ENCODE measurements at regions not wholly inside any gene's neighbourhood (a gene's known extent, or its start where the extent isn't known, plus 50 kb on each side); places are given as distances from the start of the nearest gene placed in this dataset.

DNA sequence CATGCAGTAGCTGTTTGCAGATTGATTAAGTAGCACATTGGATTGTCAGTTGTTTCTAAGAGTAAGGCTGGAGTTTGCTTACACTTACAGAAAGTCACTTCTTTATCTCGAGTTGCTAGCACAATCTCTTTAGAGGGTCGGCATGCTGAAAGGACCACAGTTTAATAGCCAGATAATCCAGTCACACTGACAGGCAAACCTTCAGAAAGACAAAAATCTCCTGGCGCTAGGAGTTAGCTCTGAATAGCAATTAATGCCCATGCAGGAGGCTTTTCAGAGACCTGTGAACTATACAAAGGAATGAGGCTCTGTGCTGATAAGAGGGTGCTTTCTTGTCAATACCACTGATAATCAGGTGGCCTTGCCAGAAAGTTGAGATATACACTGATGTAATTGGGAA is 1043.0 kb downstream of the AACS start:
- no peak overlapping the region for H2AFZ ChIP-seq (ENCODE audit: insufficient read depth, low read depth, low read length, poor library complexity, severe bottlenecking)
- no peaks in the 10 kb centered on the region for H3K27me3 ChIP-seq (replicated peaks in 1 of 4; ENCODE audit: control extremely low read depth in 1 of 4, control insufficient read depth in 3 of 4, insufficient read depth in 4 of 4, low read length in 3 of 4)
- H3K27me3 Mint-ChIP-seq: no peaks in the 10 kb centered on the region
- DNase-seq (no peak), ATAC-seq (ENCODE audit: low read depth) (no peak)
- H3K27ac Mint-ChIP-seq: no peak overlapping the region
- CTCF ChIA-PET: no interaction called here
- no peak for TF ChIP-seq CTCF (IDR thresholded peaks at IDR 0.05)
- TF ChIP-seq EZH2 (IDR thresholded peaks at IDR 0.05; ENCODE audit: borderline replicate concordance, insufficient read depth, low read depth, low read length, poor library complexity, severe bottlenecking): no peak
- H3K36me3 ChIP-seq (replicated peaks in 1 of 2; ENCODE audit: control extremely low read depth in 1 of 2, control insufficient read depth in 1 of 2, extremely low read depth in 1 of 2, insufficient read depth in 2 of 2, low read length in 1 of 2): no peaks in the 10 kb centered on the region
- POLR2A ChIA-PET: no interaction called here
- H3K9me3 Mint-ChIP-seq (ENCODE audit: insufficient read depth): peaks cover 2% of the 10 kb centered on the region
- H3K4me3 ChIP-seq (ENCODE audit: control extremely low read depth in 1 of 5, extremely low read depth in 1 of 5, insufficient read depth in 1 of 5, low read depth in 2 of 5, low read length in 4 of 5): no peak overlapping the region
- H3K9me3 ChIP-seq (ENCODE audit: control extremely low read depth in 1 of 3, control insufficient read depth in 2 of 3, insufficient read depth in 1 of 3, low read length in 2 of 3): no peaks in the 10 kb centered on the region
- no peaks in the 10 kb centered on the region for H3K79me2 ChIP-seq (ENCODE audit: control insufficient read depth, insufficient read depth, low read length)
- no peak overlapping the region for H3K4me2 ChIP-seq (replicated peaks; ENCODE audit: low read depth, low read length, poor library complexity, severe bottlenecking)
- no peaks in the 10 kb centered on the region for H3K4me1 Mint-ChIP-seq
- no peak overlapping the region for H3K27ac ChIP-seq (ENCODE audit: low read length in 2 of 2)
- 70% methylated on average over 3 of the region's 3 CpGs for WGBS (ENCODE audit: insufficient coverage)
- intact Hi-C loops (cut with micrococcal nuclease): no loop called here
- H4K20me1 ChIP-seq (ENCODE audit: control insufficient read depth, insufficient read depth, low read length, poor library complexity, severe bottlenecking): no peaks in the 10 kb centered on the region
- H3K4me3 Mint-ChIP-seq: no peak overlapping the region
- no peaks in the 10 kb centered on the region for H3K4me1 ChIP-seq (ENCODE audit: control insufficient read depth in 2 of 2, insufficient read depth in 2 of 2, low read length in 2 of 2)
- H3K9ac ChIP-seq (ENCODE audit: low read length): no peak overlapping the region

GRCh38 chr12:126112141-126112540 is 1046.9 kb downstream of the AACS start:
- CTCF ChIA-PET: no interaction called here
- DNase-seq (no peak), ATAC-seq (ENCODE audit: low read depth) (no peak)
- H4K20me1 ChIP-seq (ENCODE audit: control insufficient read depth, insufficient read depth, low read length, poor library complexity, severe bottlenecking): no peaks in the 10 kb centered on the region
- H3K9me3 ChIP-seq (ENCODE audit: control extremely low read depth in 1 of 3, control insufficient read depth in 2 of 3, insufficient read depth in 1 of 3, low read length in 2 of 3): peaks cover 0 to 3% (median 0%) of the 10 kb centered on the region in 3 donors
- H3K4me1 Mint-ChIP-seq: no peaks in the 10 kb centered on the region
- H3K36me3 ChIP-seq (replicated peaks in 1 of 2; ENCODE audit: control extremely low read depth in 1 of 2, control insufficient read depth in 1 of 2, extremely low read depth in 1 of 2, insufficient read depth in 2 of 2, low read length in 1 of 2): no peaks in the 10 kb centered on the region
- TF ChIP-seq CTCF (IDR thresholded peaks at IDR 0.05) (no peak), EZH2 (IDR thresholded peaks at IDR 0.05; ENCODE audit: borderline replicate concordance, insufficient read depth, low read depth, low read length, poor library complexity, severe bottlenecking) (no peak)
- POLR2A ChIA-PET: no interaction called here
- H3K27me3 Mint-ChIP-seq: no peaks in the 10 kb centered on the region
- no peaks in the 10 kb centered on the region for H3K9me3 Mint-ChIP-seq (ENCODE audit: insufficient read depth)
- no peak overlapping the region for H3K4me2 ChIP-seq (replicated peaks; ENCODE audit: low read depth, low read length, poor library complexity, severe bottlenecking)
- no peak overlapping the region for H3K4me3 ChIP-seq (ENCODE audit: control extremely low read depth in 1 of 5, extremely low read depth in 1 of 5, insufficient read depth in 1 of 5, low read depth in 2 of 5, low read length in 4 of 5)
- intact Hi-C loops (cut with micrococcal nuclease): no loop called here
- H3K9ac ChIP-seq (ENCODE audit: low read length): no peak overlapping the region
- H2AFZ ChIP-seq (ENCODE audit: insufficient read depth, low read depth, low read length, poor library complexity, severe bottlenecking): no peak overlapping the region
- no peaks in the 10 kb centered on the region for H3K27me3 ChIP-seq (replicated peaks in 1 of 4; ENCODE audit: control extremely low read depth in 1 of 4, control insufficient read depth in 3 of 4, insufficient read depth in 4 of 4, low read length in 3 of 4)
- WGBS (ENCODE audit: insufficient coverage): no CpG with 5 or more reads among the region's 1 CpG
- no peaks in the 10 kb centered on the region for H3K79me2 ChIP-seq (ENCODE audit: control insufficient read depth, insufficient read depth, low read length)
- H3K27ac ChIP-seq (ENCODE audit: low read length in 2 of 2): no peak overlapping the region
- no peak overlapping the region for H3K27ac Mint-ChIP-seq
- H3K4me1 ChIP-seq (ENCODE audit: control insufficient read depth in 2 of 2, insufficient read depth in 2 of 2, low read length in 2 of 2): no peaks in the 10 kb centered on the region
- no peak overlapping the region for H3K4me3 Mint-ChIP-seq

Data from B cell (primary cell).